HG03045 (cell line): ENCODE measurements at regions not wholly inside any gene's neighbourhood (a gene's known extent, or its start where the extent isn't known, plus 50 kb on each side); places are given as distances from the start of the nearest gene placed in this dataset.
"Not testable (repeated sequence)": the region's sequence is repeated elsewhere in the genome, so short reads cannot be mapped to it uniquely, and the experiment has no call there.

ENCODE experiments used
- ATAC-seq: cut with Tn5 transposase; IDR thresholded peaks from one replicate; pipeline ENCODE4 v1.9.1; 2021; ENCODE audit warnings: mild to moderate bottlenecking, moderate library complexity; ENCODE audit not compliant: unreplicated experiment

DNA sequence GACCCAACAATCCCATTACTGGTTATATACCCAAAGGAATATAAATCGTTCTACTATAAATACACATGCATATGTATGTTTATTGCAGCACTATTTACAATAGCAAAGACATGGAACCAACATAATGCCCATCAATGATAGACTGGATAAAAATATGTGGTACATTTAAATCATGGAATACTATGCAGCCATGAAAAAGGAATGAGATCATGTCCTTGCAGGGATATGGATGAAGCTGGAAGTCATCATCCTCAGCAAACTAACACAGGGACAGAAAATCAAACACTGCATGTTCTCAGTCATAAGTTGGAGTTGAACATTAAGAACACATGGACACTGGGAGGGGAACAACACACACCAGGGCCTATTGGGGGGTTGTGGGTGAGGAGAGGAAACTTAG is 741.8 kb downstream of the CDH18 start:
- ATAC-seq, result not testable (repeated sequence)

DNA sequence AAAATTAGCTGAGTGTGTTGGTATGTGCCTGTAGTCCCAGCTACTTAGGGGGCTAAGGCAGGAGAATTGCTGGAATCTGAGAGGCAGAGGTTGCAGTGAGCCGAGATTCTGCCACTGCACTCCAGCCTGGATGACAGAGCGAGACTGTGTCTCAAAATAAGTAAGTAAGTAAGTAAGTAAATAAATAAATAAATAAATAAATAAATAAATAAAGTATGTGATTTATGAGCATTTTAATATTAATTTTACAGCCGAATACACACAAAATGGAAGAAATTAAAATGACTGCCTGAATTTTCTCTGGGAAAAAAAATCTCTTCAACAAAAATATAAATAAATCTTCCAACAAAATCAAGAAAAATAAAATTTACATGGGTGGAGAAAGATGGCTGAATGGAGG is 740.7 kb downstream of the CDH18 start:
- no peak for ATAC-seq

DNA sequence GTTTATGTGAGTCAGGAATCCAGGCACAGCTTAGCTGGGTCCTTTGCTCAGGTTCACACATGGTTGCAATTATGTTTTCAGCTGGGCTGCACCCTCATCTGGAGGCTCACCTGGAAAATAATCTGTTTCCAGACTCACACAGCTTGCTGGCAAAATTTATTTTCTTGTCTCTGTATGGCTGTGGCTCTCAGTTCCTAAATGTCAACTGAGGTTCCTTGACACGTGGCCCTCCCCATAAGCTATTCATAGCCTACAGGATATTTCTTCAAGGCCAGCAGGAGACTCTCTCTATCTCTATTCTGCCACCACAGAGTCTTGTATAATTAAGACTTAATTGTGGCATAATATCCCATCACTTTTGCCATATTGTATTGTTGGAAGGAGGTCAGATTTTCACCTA is 732.0 kb downstream of the CDH18 start:
- no peak for ATAC-seq

DNA sequence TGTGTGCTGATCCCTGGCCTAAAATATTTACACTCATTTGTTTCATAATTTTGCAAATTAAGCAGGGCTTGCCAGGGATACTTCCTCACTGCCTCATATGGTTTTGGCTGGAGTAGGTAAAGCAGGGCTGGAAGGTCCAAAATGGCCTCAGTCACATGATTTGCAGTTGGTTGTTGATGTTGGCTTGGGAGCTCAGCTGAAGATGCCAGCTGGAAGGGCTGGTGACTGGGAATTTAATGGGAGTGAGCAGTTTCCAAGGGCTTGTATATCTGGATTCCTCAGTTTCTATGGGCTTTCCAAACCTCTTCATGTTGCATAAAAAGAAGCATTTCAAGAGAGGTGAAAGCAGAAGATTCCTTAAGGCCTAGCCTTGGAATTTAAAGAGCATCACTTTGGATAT is 729.3 kb downstream of the CDH18 start:
- ATAC-seq, result no peak

DNA sequence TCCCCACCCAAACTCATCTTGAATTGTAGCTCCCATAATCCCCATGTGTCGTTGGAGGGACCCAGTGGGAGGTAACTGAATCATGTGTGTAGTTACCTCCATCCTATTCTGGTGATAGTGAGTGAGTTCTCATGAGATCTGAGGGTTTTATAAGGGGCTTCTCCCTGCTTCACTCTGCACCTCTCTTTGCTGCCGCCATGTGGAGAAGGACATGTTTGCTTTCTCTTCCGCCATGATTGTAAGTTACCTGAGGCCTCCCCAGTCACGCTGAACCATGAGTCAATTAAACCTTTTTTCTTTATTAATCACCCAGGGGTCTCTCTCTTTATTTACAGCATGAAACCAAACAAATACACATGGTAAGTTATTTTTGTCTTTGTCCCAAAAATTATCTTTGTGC is 726.1 kb downstream of the CDH18 start:
- no peak for ATAC-seq

DNA sequence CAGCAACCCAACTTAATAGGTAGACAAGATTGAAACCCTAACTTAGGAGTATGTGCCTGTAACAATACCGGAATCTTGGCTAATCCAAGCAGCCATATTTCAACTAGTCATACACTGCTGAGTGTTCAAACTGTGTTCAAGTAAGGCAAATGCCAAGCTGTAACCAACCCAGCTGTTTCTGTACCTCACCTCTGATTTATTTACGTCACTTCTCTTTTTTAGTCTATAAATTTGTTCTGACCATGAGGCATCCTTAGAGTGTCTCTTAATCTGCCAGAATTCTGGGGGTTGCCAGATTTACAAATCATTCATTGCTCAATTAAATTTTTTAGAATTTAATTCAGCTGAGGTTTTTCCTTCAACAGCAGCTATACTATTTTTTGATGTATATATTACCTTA is 723.2 kb downstream of the CDH18 start:
- ATAC-seq, result no peak

DNA sequence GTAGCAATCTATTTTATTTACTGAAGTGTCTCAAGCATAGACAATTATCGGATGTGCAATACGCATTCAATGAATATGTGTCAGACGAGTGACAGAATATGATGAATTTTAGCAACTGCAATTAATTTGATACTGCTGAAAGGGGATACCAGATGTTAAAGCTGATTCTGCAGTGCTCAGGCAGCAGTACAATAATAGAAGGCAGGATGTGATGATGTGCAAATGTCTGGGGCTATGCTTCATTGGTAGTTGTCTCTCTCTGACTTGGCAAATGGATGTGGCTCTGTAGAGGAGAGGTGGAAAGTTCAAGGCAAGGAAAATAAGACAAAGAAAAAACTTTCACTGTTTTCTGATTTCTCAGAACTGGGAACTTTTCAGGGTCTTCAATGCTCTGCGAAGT is 721.2 kb downstream of the CDH18 start:
- no peak for ATAC-seq

DNA sequence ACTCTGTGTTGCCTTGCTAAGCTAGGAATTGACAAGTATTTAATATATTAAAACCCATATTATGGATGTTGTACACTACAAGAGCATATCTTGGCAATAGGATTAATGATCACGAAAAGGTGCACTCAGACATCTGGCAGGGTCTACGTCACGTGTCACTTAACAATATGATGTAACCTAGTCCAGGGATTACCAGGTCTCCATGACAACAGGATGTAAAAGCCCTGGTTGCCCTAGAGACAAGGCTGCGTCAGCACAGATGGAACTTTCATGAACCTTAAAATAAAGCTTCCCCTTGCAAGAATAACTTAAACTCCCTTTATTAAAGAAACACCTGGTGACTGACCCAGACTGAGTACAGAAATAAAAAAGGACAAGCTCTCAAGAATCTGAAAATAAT is 717.8 kb downstream of the CDH18 start:
- no peak for ATAC-seq

DNA sequence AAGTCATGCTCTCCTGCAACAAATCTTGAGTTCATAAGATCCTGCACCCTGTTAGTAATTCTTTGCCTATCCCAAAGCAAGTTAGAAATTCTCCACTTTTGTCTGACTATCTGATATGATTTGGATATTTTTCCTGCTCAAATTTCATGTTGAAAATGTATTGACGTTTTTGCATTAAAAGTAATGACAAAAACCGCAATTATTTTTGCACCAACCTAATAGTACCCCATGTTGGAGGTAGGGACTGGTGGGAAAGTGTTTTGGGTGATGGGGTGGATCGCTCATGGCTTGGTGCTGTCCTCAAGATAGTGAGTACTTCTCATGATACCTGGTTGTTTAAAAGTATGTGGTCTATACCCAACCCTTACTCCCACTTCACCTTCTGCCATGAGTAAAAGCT is 713.4 kb downstream of the CDH18 start:
- ATAC-seq, result no peak

DNA sequence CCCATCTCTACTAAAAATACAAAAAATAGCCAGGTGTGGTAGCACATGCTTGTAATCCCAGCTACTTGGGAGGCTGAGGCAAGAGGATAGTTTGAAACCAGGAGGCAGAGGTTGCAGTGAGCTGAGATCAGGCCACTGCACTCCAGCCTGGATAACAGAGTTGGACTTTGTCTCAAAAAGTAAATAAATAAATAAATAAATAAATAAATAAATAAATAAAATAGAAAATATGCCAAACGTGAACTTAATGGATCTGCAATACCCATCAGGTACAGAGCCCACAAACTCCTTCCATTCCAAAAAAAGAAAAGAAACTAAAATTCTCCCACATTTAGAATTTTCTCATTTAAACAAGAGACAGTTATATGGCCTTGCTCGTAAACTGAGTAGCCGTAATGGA is 702.7 kb downstream of the CDH18 start:
- ATAC-seq, result no peak

DNA sequence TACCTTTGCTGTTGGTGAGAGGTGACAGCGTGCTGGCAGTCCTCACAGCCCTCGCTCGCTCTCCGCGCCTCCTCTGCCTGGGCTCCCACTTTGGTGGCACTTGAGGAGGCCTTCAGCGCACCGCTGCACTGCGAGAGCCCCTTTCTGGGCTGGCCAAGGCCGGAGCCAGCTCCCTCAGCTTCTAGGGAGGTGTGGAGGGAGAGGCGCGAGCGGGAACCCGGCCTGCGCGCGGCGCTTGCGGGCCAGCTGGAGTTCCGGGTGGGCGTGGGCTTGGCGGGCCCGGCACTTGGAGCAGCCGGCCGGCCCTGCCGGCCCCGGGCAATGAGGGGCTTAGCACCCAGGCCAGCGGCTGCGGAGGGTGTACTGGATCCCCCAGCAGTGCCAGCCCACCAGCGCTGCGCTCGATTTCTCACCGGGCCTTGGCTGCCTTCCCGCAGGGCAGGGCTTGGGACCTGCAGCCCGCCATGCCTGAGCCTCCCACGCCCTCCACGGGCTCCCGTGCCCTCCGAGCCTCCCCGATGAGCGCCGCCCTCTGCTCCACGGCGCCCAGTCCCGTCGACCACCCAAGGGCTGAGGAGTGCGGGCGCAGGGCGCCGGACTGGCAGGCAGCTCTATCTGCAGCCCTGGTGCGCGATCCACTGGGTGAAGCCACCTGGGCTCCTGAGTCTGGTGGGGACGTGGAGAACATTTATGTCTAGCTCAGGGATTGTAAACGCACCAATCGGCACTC is 700.3 kb downstream of the CDH18 start:
- not testable (repeated sequence) for ATAC-seq

DNA sequence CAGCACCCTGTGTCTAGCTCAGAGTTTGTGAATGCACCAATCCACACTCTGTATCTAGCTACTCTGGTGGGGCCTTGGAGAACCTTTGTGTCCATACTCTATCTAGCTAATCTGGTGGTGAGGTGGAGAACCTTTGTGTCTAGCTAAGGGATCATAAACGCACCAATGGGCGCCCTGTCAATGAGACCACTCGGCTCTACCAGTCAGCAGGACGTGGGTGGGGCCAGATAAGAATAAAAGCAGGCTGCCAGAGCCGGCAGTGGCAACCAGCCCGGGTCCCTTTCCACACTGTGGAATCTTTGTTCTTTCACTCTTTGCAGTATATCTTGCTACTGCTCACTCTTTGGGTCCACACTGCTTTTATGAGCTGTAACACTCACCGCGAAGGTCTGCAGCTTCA is 699.7 kb downstream of the CDH18 start:
- not testable (repeated sequence) for ATAC-seq

DNA sequence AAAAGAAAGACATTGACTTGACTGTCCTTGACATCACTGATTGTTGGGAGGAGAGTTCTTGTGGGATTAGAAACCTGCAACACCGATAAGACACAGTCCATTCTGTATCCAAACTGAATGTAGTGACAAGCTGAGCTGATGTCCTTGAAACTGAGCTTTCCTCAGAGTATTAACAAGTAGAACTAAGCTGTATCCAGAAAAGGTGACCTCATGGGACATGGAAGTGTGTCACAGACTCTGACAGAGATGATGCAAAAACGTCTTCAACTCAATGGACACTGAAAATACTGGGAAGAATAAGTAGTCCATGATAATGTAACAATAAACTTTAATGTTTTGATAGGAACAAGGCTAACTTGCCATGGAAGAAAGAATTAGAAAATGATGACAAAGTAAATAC is 690.1 kb downstream of the CDH18 start:
- ATAC-seq, result no peak

DNA sequence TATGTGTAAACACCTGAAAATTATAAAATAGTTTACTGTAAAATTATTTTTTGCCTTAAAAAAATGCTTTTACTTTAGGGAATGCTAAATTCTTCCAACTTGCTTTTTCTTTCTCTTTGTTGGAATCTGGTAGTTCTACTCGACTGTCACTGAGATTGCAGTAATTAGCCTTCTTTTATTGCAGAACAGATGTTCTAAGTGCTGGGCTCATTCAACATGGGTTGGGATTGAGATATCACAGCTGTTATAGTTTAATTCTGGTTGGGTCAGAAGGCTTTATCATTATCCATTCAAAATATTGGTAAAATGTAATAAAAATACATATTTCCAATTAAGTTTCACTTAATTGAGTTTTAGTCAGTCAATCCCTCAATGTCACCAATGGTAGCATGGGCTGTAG is 686.7 kb downstream of the CDH18 start:
- no peak for ATAC-seq

DNA sequence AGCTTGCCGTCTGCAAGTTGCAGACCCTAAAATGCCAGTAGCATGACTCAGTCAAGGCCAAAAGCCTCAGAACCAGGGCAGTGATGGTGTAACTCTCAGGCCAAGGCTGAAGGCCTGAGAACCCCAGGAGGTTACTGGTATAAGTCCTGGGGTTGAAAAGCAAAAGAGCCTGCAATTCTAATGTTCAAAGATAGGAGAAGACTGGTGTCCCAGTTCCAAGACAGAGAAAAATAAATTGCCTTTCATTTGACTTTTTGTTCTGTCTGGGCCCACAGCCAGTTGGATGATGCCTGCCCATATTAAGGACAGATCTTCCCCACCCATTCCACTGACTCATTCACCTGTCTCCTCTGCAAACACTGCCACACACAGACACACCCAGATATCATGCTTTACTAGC is 673.2 kb downstream of the CDH18 start:
- ATAC-seq, result no peak

DNA sequence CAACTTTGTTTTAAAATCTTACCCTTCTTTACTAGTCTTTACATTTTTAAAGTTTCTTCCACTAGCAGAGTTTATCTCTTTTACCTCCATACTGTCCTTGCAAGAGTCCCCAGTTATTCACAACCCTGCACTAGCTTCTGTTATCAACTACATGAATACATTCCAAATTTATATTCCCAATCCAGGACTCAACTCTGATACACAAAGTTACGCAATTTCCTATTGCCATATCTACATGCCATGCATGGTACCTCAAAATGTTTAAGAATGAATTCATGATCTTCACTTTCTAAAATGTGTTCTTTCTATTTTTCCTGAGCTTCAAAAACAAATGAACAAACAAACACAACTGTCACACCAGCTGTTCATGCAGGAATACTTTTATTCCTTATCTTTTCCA is 668.7 kb downstream of the CDH18 start:
- ATAC-seq, result no peak

DNA sequence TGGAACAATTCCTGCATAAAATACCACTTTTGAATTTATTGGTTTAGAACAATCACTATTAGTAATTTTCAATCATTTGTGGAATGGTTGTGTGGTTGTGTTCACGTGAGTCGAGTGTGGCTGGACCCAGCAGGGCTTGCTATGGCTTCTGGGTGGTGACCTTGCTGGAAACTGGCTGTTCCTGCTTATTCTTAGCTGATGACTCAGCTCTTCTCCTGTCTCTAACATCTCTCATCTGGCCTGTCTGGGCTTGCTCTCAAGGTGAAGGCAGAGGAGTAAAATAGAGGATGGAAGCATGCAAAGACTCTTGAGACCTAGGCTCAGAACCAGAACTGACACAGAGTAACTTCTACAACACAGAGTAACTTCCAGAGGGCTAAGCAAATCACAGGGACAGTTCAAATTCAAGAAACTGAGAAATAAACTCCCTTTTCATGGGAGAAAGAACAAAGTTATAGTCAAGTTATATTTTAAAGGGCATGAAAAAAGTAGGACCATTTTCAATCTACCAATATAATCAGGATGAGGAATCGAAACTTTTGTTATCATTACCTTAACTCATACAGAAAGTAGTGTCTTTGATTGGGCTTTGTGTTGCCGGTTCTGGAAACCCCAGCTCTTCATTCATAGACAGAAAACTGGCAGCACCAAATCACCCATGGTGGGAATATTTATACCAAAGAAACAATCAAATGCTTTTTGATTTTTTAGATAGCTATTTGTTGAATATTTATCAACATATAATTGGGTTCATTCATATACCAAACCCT is 665.1 kb downstream of the CDH18 start:
- ATAC-seq, result no peak

DNA sequence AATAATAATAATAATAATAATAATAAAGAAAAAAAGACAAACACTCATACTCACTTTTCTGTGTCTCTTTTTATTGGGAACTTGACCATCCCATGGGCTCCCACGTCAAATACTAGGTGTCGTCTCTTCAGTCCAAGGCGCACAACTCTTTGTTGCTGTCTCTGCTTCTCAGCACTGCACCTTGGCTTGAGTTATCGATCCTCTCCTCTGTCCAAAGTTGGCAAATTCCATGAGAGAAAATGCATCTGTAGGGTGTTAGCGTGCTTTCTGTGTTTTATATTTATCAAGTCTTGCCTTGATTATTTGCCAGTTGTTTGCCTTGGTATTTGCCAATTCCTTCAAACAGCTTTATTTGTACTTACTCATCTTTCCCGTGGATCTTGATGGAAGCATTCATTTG is 653.7 kb downstream of the CDH18 start:
- no peak for ATAC-seq

DNA sequence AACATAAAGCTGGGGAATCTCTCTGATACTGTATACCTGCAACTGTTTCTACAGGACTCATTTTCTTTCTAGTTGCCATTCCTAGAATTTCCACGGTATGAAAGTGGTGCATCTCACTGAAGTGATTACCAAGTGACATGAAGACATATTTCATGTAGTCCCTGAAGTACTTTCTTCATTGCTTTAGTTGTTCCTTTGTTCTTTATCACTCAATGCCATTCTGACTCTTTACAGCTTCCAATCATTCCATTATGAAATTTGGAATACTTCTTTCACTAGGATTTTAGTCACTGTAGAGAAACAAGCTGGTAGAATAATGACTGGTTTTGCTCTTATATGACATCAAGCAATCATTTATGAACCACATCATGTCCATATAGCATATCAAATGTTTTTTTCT is 645.1 kb downstream of the CDH18 start:
- no peak for ATAC-seq

DNA sequence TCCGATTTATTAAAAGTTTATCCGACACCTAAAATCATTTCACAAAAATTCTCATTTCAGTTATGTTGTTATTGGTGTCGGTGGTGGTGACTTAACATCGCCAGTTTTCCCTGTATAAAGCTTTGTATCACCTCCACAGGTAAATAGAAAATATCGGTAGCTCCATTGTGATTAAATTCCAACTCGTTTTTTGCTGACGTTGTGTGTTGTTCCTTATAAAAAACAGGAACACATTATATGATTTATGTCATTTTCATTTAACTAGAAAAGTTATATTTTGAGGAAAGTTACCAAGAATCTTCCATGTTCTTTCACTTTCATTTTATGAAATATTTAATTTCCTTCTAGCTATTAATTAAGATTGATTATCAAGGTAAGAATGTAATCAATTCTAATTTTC is 635.9 kb downstream of the CDH18 start:
- no peak for ATAC-seq

DNA sequence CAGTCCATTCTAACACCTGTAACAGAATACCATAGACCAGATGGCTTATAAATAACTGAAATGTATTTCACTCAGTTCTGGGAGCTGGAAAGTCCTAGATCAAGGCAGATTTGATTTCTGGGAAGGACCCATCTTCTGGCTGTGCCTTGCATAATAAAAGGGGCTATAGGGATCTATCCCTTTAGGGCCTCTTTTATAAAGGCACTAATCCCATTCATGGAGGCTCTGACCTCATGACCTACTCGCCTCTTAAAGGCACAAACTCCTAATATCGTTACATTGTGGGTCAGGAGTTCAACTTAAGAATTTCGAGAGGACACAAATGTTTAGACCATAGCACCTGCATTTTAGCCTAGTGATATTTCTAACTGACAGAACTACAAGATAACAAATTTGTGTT is 619.0 kb downstream of the CDH18 start:
- ATAC-seq, result no peak

DNA sequence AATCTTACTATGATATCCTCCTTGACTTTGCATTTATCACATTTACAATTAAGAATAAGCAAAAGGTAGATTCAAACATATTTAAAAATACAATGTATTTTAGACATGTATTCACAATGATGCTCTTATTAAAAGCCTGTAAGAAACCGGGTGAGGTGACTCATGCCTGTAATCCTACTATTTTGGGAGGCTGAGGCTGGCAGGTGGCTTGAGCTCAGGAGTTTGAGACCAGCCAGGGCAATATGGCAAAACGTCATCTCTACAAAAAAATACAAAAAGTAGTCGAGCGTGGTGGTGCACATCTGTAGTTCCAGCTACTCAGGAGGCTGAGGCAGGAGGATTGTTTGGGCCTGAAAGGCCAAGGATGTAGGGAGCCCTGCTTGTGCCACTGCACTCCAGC is 618.4 kb downstream of the CDH18 start:
- ATAC-seq, result no peak
